GM23248 (cell line): ENCODE measurements at regions not wholly inside any gene's neighbourhood (a gene's known extent, or its start where the extent isn't known, plus 50 kb on each side); places are given as distances from the start of the nearest gene placed in this dataset.

Source experiments
- EZH2 ChIP-seq: fragments of 200-600 bp; sonication (generic); IDR thresholded peaks from 2 replicates; pipeline ENCODE4 v1.6.1; 2018; ENCODE audit warnings: antibody characterized with exemption, mild to moderate bottlenecking; ENCODE audit not compliant: insufficient read depth, poor library complexity, severe bottlenecking
- EZH2phosphoT487 ChIP-seq: fragments of 200-600 bp; sonication (generic); IDR thresholded peaks from 2 replicates; pipeline ENCODE4 v1.6.1; 2018; ENCODE audit warnings: antibody characterized with exemption, moderate library complexity, mild to moderate bottlenecking, low read depth; ENCODE audit not compliant: insufficient read depth

GRCh38 chr19:32291876-32292275 is 53.5 kb upstream of the ZNF507 start:
- TF ChIP-seq EZH2phosphoT487 = no peak
- no peak for TF ChIP-seq EZH2
